ENCODE measurements at regions not wholly inside any gene's neighbourhood (a gene's known extent, or its start where the extent isn't known, plus 50 kb on each side); places are given as distances from the start of the nearest gene placed in this dataset.

GRCh38 chr2:58893656-58894351 lies 652.7 kb upstream of the FANCL start (continued):
- TF ChIP-seq FOSL1 (IDR thresholded peaks at IDR 0.05; ENCODE audit: insufficient read depth, low read depth, low read length) (no peak), MAX (IDR thresholded peaks at IDR 0.05) (no peak), ZNF274 (IDR thresholded peaks at IDR 0.05; ENCODE audit: borderline replicate concordance, extremely low read depth, low read length) (no peak)
